GM10248 (cell line): ENCODE measurements at regions not wholly inside any gene's neighbourhood (a gene's known extent, or its start where the extent isn't known, plus 50 kb on each side); places are given as distances from the start of the nearest gene placed in this dataset.

ENCODE experiments used
- CTCF ChIA-PET: fragments of 300-600 bp; sonication (Branson Sonifier 250); formaldehyde crosslinking; extraction: SDS; loops from one replicate; lab custom pipeline; 2021; ENCODE audit warnings: antibody characterized with exemption; lab: Yijun Ruan, JAX
- POLR2A ChIA-PET: fragments of 350-650 bp; sonication (Branson Sonifier 250); formaldehyde crosslinking; extraction: SDS; loops from one replicate; lab custom pipeline; 2020; ENCODE audit warnings: antibody characterized with exemption; lab: Yijun Ruan, JAX
- DNase-seq: peaks from one replicate; pipeline ENCODE4 v3.0.0; 2012; ENCODE audit errors: extremely low spot score
- TF ChIP-seq, protein P1 (sequence below): IDR thresholded peaks from 2 replicates; pipeline ENCODE4 v1.5.1; 2012; ENCODE audit warnings: mild to moderate bottlenecking, low read depth; ENCODE audit errors: extremely low read depth, missing control alignments, control extremely low read depth

GRCh38 chr2:139872032-139872431 is 1091.8 kb upstream of the NXPH2 start:
- TF ChIP-seq, protein P1, sequence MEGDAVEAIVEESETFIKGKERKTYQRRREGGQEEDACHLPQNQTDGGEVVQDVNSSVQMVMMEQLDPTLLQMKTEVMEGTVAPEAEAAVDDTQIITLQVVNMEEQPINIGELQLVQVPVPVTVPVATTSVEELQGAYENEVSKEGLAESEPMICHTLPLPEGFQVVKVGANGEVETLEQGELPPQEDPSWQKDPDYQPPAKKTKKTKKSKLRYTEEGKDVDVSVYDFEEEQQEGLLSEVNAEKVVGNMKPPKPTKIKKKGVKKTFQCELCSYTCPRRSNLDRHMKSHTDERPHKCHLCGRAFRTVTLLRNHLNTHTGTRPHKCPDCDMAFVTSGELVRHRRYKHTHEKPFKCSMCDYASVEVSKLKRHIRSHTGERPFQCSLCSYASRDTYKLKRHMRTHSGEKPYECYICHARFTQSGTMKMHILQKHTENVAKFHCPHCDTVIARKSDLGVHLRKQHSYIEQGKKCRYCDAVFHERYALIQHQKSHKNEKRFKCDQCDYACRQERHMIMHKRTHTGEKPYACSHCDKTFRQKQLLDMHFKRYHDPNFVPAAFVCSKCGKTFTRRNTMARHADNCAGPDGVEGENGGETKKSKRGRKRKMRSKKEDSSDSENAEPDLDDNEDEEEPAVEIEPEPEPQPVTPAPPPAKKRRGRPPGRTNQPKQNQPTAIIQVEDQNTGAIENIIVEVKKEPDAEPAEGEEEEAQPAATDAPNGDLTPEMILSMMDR: no peak
- CTCF ChIA-PET: no interaction called here
- POLR2A ChIA-PET: no interaction called here
- DNase-seq: no peak

- no peak for DNase-seq
- ChIA-PET POLR2A (no interaction called here), CTCF (interaction anchor here (1.1 kb wide), 1 partner anchor 9 kb away, joined by 3 read pairs; no protein-coding TSS in a partner anchor)
- TF ChIP-seq, protein P1: no peak
These were observed 1087.5 kb upstream of the NXPH2 start for GRCh38 chr2:139867601-139868226.

- DNase-seq: no peak
- POLR2A ChIA-PET: no interaction called here
- CTCF ChIA-PET: interaction anchor here (1.1 kb wide), 1 partner anchor 26 kb away, joined by 3 read pairs; no protein-coding TSS in a partner anchor
- TF ChIP-seq, protein P1: no peak
These were observed 1084.7 kb upstream of the NXPH2 start for GRCh38 chr2:139864821-139865302.

DNA sequence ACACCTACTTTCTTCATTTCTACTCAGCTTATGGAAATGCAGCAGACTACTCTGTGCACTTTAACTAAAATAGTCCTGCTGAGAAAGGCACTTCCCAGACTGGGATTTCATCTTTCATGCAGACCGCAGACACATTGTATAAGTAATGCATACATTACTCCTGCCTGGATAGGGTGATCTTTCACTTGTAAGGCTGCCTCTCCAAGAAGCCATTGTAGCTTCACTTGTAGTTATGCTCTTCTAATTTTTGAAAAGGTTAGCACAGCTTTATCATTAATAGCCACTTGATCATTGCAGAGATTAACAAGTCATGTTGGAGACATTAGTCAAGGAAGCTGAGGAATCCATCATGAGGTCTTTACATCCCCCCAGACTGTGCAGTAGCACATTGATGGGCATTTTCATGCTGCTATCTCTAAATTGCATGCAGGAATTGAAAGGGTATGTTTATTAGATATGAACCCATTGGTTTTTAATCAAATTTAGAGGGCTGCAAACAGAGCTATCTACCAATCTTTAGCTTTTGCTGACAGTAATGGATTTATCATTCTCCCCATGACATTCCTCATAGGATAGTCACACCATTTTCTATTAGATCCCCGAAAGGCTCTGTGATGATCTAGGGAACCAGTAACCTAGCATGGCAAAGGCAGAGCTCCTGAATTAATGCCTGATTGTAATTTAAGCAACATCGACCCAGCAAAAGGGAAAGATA is 1074.7 kb upstream of the NXPH2 start:
- CTCF ChIA-PET: no interaction called here
- POLR2A ChIA-PET: no interaction called here
- TF ChIP-seq, protein P1: no peak
- DNase-seq: no peak

DNA sequence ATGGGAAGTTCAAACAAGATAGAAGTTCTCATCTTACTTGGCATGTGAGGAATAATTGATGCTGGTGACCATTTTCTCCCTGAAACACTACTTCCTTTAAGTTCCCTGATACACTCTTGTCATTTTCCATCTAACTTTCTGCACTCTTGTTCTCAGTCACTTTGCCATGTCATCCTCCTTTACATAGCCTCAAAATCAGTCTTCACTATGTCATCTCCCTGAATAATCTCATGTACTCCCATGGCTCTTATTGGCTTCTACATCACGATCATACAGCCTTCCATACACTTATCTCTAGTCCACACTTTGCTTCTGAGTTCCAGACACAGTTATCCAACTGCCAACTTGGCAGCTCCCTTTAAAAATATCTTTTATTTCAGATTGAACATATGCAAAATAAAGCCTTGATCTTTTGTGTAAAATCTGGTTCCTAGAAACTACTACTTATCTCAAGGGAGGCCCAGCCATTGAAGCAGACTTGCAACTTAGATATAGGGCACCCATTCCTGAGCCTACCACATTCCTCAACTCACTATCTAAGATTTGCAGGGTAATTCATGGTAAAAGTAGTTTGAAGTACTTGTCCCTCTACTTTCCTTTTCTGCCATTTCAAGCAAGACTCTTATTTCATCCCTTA is 1070.2 kb upstream of the NXPH2 start:
- DNase-seq: no peak
- ChIA-PET CTCF (no interaction called here), POLR2A (no interaction called here)
- TF ChIP-seq, protein P1: no peak

DNA sequence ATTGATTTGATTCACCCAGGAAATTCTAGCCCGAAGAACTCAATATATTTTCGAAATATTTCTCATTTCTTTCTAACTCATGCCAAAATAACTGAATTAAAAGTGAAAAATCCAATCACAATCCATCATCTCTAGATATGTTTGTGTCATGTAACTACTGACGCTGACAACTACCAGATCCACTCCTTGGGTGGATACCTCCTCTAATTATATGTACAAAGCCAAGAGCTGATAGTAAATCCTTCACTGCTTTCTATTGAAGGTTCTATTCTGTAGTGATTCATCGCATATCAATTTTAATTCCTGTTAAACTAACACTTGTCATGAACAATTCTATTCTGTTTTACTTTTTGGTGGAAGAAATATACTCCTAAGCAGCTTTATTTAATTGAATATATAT is 1056.6 kb upstream of the NXPH2 start:
- TF ChIP-seq, protein P1: no peak
- ChIA-PET CTCF (interaction anchor here (1.2 kb wide), 1 partner anchor 9 kb away, joined by 6 read pairs; no protein-coding TSS in a partner anchor), POLR2A (no interaction called here)
- no peak for DNase-seq
